Loucy (cell line): ENCODE measurements at regions not wholly inside any gene's neighbourhood (a gene's known extent, or its start where the extent isn't known, plus 50 kb on each side); places are given as distances from the start of the nearest gene placed in this dataset.

ENCODE experiments used
- H2AFZ ChIP-seq: fragments of 200-600 bp; sonication (generic); 2 replicates; pipeline ENCODE4 v1.6.0; 2016; ENCODE audit warnings: antibody characterized with exemption, mild to moderate bottlenecking, low read length, moderate library complexity
- H3F3A ChIP-seq: fragments of 200-600 bp; 2 replicates; pipeline ENCODE4 v1.6.0; 2016; ENCODE audit warnings: antibody characterized with exemption, low read depth, mild to moderate bottlenecking
- H3K27me3 ChIP-seq: fragments of 200-600 bp; sonication (generic); 2 replicates; pipeline ENCODE4 v1.6.1; 2014; ENCODE audit warnings: low read length, mild to moderate bottlenecking; ENCODE audit not compliant: insufficient read depth, poor library complexity, severe bottlenecking
- H3K36me3 ChIP-seq: fragments of 200-600 bp; sonication (generic); 2 replicates; pipeline ENCODE4 v1.6.1; 2016; ENCODE audit warnings: low read length; ENCODE audit not compliant: insufficient read depth
- H3K4me1 ChIP-seq: fragments of 200-600 bp; sonication (generic); 2 replicates; pipeline ENCODE4 v1.5.1; 2014; ENCODE audit warnings: low read length, mild to moderate bottlenecking; ENCODE audit not compliant: insufficient read depth, poor library complexity, severe bottlenecking
- H3K4me2 ChIP-seq: fragments of 200-600 bp; sonication (generic); 2 replicates; pipeline ENCODE4 v1.6.0; 2014; ENCODE audit warnings: antibody characterized with exemption, low read length, low read depth, mild to moderate bottlenecking; ENCODE audit not compliant: poor library complexity, severe bottlenecking
- H3K4me3 ChIP-seq: fragments of 200-600 bp; sonication (generic); 2 replicates; pipeline ENCODE4 v1.5.1; 2014; ENCODE audit warnings: low read length, mild to moderate bottlenecking, mixed read lengths; ENCODE audit not compliant: poor library complexity, severe bottlenecking
- H3K79me2 ChIP-seq: fragments of 200-600 bp; sonication (generic); 2 replicates; pipeline ENCODE4 v1.6.1; 2014; ENCODE audit warnings: low read length; ENCODE audit not compliant: insufficient read depth
- H3K9ac ChIP-seq: fragments of 200-600 bp; sonication (generic); 2 replicates; pipeline ENCODE4 v1.6.0; 2014; ENCODE audit warnings: mild to moderate bottlenecking, low read depth, low read length, moderate library complexity; ENCODE audit not compliant: poor library complexity, severe bottlenecking
- H3K9me2 ChIP-seq: fragments of 200-600 bp; sonication (generic); replicated peaks from 2 replicates; pipeline ENCODE4 v1.6.1; 2016; ENCODE audit warnings: low read depth, low read length, mixed read lengths
- H3K9me3 ChIP-seq: fragments of 200-600 bp; sonication (generic); 2 replicates; pipeline ENCODE4 v1.6.1; 2014; ENCODE audit warnings: mild to moderate bottlenecking, antibody characterized with exemption, low read length, low read depth; ENCODE audit not compliant: insufficient read depth
- H4K20me1 ChIP-seq: fragments of 200-600 bp; sonication (generic); 2 replicates; pipeline ENCODE4 v1.6.0; 2014; ENCODE audit warnings: antibody characterized with exemption, low read length, mild to moderate bottlenecking; ENCODE audit not compliant: insufficient read depth, poor library complexity, severe bottlenecking
- EZH2phosphoT487 ChIP-seq: fragments of 200-600 bp; IDR thresholded peaks from 2 replicates; pipeline ENCODE4 v1.6.1; 2018; ENCODE audit warnings: antibody characterized with exemption, mild to moderate bottlenecking, moderate library complexity, borderline replicate concordance
- TF ChIP-seq, protein P1 (sequence below): fragments of 200-600 bp; sonication (generic); conservative IDR thresholded peaks from 2 replicates; pipeline ENCODE4 v1.5.1; 2014; ENCODE audit warnings: mild to moderate bottlenecking, antibody characterized with exemption, low read length

DNA sequence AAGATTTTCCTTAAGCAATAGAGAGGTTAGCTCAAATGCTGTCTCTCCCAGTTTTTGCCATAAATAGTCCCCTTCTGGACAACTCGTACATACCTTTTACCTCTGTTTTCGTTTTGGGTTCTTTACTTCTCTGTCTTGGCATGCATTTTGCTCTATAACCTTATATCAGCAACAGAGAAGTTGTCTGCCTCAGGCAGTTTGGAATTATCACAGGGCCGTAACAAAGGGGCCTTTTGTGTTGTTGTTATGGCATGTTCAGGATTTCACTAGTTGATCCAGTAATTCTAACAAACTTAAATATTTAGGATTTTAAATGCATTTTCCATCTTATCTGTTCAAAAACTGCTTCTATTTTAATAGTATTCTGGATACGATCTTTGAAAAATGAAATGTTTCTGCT is 259.8 kb downstream of the CD109 start:
- H3K36me3 ChIP-seq = no peaks in the 10 kb centered on the region

DNA sequence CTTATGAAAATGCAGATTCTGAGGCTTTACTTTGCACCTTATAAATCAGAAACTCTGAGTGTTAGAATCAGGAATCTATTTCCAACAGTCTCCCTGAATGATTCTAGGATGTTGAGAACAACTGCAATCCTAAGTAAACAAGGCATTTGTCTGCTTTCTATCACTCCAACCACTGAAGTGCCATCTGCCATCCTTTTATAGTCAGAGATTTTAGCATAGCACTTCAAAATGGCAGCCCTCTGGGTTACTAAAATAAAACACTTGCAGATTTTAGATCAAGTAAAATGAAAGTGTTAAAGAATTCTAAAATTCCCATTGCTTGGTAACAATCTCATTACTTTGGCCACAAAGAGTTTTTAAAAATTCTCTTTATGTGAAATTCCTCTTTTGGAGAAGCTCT is 258.9 kb downstream of the CD109 start:
- Histone ChIP-seq H3K9me2 (no peaks in the 10 kb centered on the region), H3K27me3 (no peaks in the 10 kb centered on the region), H2AFZ (no peak overlapping the region), H3K4me3 (no peak overlapping the region), H3K9ac (no peak overlapping the region), H4K20me1 (no peaks in the 10 kb centered on the region), H3K9me3 (no peaks in the 10 kb centered on the region), H3K4me1 (no peaks in the 10 kb centered on the region), H3K36me3 (no peaks in the 10 kb centered on the region), H3F3A (no peaks in the 10 kb centered on the region), H3K4me2 (no peak overlapping the region), H3K79me2 (no peaks in the 10 kb centered on the region)
- TF ChIP-seq, protein P1, sequence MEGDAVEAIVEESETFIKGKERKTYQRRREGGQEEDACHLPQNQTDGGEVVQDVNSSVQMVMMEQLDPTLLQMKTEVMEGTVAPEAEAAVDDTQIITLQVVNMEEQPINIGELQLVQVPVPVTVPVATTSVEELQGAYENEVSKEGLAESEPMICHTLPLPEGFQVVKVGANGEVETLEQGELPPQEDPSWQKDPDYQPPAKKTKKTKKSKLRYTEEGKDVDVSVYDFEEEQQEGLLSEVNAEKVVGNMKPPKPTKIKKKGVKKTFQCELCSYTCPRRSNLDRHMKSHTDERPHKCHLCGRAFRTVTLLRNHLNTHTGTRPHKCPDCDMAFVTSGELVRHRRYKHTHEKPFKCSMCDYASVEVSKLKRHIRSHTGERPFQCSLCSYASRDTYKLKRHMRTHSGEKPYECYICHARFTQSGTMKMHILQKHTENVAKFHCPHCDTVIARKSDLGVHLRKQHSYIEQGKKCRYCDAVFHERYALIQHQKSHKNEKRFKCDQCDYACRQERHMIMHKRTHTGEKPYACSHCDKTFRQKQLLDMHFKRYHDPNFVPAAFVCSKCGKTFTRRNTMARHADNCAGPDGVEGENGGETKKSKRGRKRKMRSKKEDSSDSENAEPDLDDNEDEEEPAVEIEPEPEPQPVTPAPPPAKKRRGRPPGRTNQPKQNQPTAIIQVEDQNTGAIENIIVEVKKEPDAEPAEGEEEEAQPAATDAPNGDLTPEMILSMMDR = no peak
- TF ChIP-seq EZH2phosphoT487 = no peak

More for the DNA sequence above, 259.8 kb downstream of the CD109 start:
- no peak overlapping the region for H3K4me3 ChIP-seq
- H3K9me3 ChIP-seq = no peaks in the 10 kb centered on the region
- H3F3A ChIP-seq = no peaks in the 10 kb centered on the region
- no peak overlapping the region for H2AFZ ChIP-seq
- H3K27me3 ChIP-seq = no peaks in the 10 kb centered on the region
- TF ChIP-seq, protein P1 = no peak
- TF ChIP-seq EZH2phosphoT487 = no peak
- H4K20me1 ChIP-seq = no peaks in the 10 kb centered on the region
- no peak overlapping the region for H3K9ac ChIP-seq
- H3K79me2 ChIP-seq = no peaks in the 10 kb centered on the region
- no peaks in the 10 kb centered on the region for H3K4me1 ChIP-seq
- H3K9me2 ChIP-seq = no peaks in the 10 kb centered on the region
- H3K4me2 ChIP-seq = no peak overlapping the region

DNA sequence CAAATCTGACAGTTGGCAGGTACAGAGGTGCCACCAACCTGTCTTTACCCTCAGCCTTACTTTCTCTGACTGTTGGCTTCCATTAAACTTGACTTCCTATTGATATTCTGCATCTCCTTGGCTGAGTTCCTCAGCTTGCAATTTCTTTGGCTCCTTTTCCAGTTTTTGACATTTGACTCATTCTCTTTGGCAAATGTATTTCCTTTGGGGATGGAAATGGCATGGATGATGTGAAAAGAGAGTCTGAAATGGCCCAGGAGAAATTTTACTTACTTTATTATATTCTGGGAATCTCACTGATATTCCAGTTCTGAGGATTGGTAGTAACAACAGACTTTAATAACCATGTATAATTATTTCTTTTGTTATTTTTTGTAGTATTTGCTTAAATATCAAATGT is 255.2 kb downstream of the CD109 start:
- no peak for TF ChIP-seq EZH2phosphoT487
- TF ChIP-seq, protein P1 = no peak
- Histone ChIP-seq H3K4me2 (no peak overlapping the region), H4K20me1 (no peaks in the 10 kb centered on the region), H3K36me3 (no peaks in the 10 kb centered on the region), H3K9ac (no peak overlapping the region), H3K79me2 (no peaks in the 10 kb centered on the region), H3K27me3 (no peaks in the 10 kb centered on the region), H3F3A (no peaks in the 10 kb centered on the region), H3K9me2 (no peaks in the 10 kb centered on the region), H3K4me1 (no peaks in the 10 kb centered on the region), H2AFZ (no peak overlapping the region), H3K9me3 (peaks cover 6% of the 10 kb centered on the region; the same call in 1 of the 2 replicates), H3K4me3 (no peak overlapping the region)
